Spleen (tissue), 11 donors: ENCODE measurements at regions not wholly inside any gene's neighbourhood (a gene's known extent, or its start where the extent isn't known, plus 50 kb on each side); places are given as distances from the start of the nearest gene placed in this dataset.

Source experiments
- DNase-seq: peaks from one replicate; pipeline ENCODE4 v3.0.0-alpha.2; 2020
- H3K27ac ChIP-seq, 8 donors: fragments of 200-600 bp; sonication (generic) in 7 of 8; 1 replicate in 4 of 8; 2 replicates in 4 of 8; pipeline versions ENCODE4 v1.5.0 to v1.8.0; 2016 to 2021; ENCODE audit warnings: inconsistent platforms in 4 of 8, mild to moderate bottlenecking in 4 of 8, moderate library complexity in 1 of 8
- H3K27me3 ChIP-seq, 7 donors: fragments of 200-600 bp; sonication (generic) in 6 of 7; replicated peaks in 1 of 7; 1 replicate in 4 of 7; 2 replicates in 3 of 7; pipeline versions ENCODE4 v1.5.0 to v1.8.0; 2016 to 2021; ENCODE audit warnings: inconsistent platforms in 3 of 7, mild to moderate bottlenecking in 1 of 7
- H3K36me3 ChIP-seq, 6 donors: fragments of 200-600 bp; sonication (generic) in 5 of 6; 1 replicate in 4 of 6; 2 replicates in 2 of 6; pipeline versions ENCODE4 v1.5.0 to v1.8.0; 2016 to 2021; ENCODE audit warnings: inconsistent platforms in 2 of 6
- H3K4me1 ChIP-seq, 6 donors: fragments of 200-600 bp; sonication (generic) in 5 of 6; 1 replicate in 3 of 6; 2 replicates in 3 of 6; pipeline versions ENCODE4 v1.5.0 to v1.8.0; 2016 to 2021; ENCODE audit warnings: inconsistent platforms in 3 of 6
- H3K4me3 ChIP-seq, 8 donors: fragments of 200-600 bp; sonication (generic) in 7 of 8; 1 replicate in 4 of 8; 2 replicates in 4 of 8; pipeline versions ENCODE4 v1.5.0 to v1.8.0; 2016 to 2021; ENCODE audit warnings: inconsistent platforms in 4 of 8, mild to moderate bottlenecking in 4 of 8, moderate library complexity in 2 of 8
- H3K9me3 ChIP-seq, 8 donors: fragments of 200-600 bp; sonication (generic) in 7 of 8; 1 replicate in 4 of 8; 2 replicates in 4 of 8; pipeline versions ENCODE4 v1.5.0 to v1.8.0; 2016 to 2021; ENCODE audit warnings: inconsistent platforms in 4 of 8
- POLR2A ChIP-seq, 3 donors: fragments of 450-650 bp; IDR thresholded peaks; one replicate each; pipeline ENCODE4 v1.5.1; 2017; ENCODE audit warnings: antibody characterized with exemption in 3 of 3, mild to moderate bottlenecking in 1 of 3
- POLR2AphosphoS5 ChIP-seq, 3 donors: sonication (generic); formaldehyde crosslinking; IDR thresholded peaks; one replicate each; pipeline ENCODE4 v1.5.1; 2017; ENCODE audit warnings: antibody characterized with exemption in 3 of 3
- WGBS, 5 donors: extraction: QIAGEN DNeasy Blood & Tissue Kit in 3 of 5; methylation state at CpG; one replicate each; pipeline versions ENCODE4 v1.1.5 to v1.1.7; 2013 to 2018; 5-methylcytosine and 5-hydroxymethylcytosine counted together
- intact Hi-C: fragments of 100-400 bp; cut with DNase I; formaldehyde crosslinking; loops from one replicate; pipeline ENCODE4 v1.15.0; 2023; ENCODE audit warnings: low total_unique reads
- TF ChIP-seq, protein P1 (sequence below), 11 experiments: fragments of 200-600 bp in 7 of 11; fragments of 450-650 bp in 4 of 11; sonication (generic) in 4 of 11; IDR thresholded peaks in 8 of 11; conservative IDR thresholded peaks in 3 of 11; 1 replicate in 7 of 11; 2 replicates in 4 of 11; pipeline versions ENCODE4 v1.4.0 to v1.8.0; 2016 to 2021; ENCODE audit warnings: antibody characterized with exemption in 11 of 11, inconsistent platforms in 4 of 11, mild to moderate bottlenecking in 1 of 11
- donor health status: healthy with polysubstance abuse.
- donor health status: DM: no; HTN: no; CAD: no; lungs with moderate emphysema.
- donor health status: DM: no; HTN: no; CAD: no.
- donor health status: Bipolar disorder and iron deficiency.
- donor health status: healthy.
- donor health status: DM: no; HTN: no; CAD: no.
- donor health status: DM: yes; HTN: yes; CAD: no.

DNA sequence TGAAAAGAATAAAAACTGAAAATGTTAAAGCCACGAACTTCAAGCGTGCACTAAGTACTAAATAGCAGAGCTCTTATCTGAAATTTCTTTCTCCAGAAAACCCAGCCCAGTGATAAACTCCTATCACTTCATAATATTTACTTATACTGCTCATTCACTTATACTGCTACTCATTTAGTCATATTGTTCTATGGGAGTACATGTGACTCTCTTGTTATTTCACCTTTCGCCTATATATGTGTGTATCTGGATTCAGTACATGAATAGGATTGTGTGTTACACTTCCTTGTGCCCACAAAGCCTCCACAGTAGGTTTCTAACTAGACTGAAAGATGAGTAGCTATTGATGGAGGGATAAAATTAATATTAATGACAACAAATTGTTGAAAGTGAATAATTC, 526.8 kb upstream of the GRAMD2B start:
- Histone ChIP-seq H3K36me3 (no peaks in the 10 kb centered on the region), H3K27ac (no peak overlapping the region), H3K9me3 (peaks cover 0 to 7% (median 2%) of the 10 kb centered on the region in 8 donors), H3K4me1 (no peaks in the 10 kb centered on the region), H3K27me3 (no peaks in the 10 kb centered on the region), H3K4me3 (no peak overlapping the region)
- DNase-seq = no peak
- intact Hi-C loops = no loop called here
- 28 to 95% (median 50%) methylated on average over 3 of the region's 3 CpGs for WGBS, 5 donors
- TF ChIP-seq POLR2AphosphoS5 (IDR thresholded peaks at IDR 0.05) (no peak), POLR2A (IDR thresholded peaks at IDR 0.05) (no peak)
- TF ChIP-seq, protein P1, sequence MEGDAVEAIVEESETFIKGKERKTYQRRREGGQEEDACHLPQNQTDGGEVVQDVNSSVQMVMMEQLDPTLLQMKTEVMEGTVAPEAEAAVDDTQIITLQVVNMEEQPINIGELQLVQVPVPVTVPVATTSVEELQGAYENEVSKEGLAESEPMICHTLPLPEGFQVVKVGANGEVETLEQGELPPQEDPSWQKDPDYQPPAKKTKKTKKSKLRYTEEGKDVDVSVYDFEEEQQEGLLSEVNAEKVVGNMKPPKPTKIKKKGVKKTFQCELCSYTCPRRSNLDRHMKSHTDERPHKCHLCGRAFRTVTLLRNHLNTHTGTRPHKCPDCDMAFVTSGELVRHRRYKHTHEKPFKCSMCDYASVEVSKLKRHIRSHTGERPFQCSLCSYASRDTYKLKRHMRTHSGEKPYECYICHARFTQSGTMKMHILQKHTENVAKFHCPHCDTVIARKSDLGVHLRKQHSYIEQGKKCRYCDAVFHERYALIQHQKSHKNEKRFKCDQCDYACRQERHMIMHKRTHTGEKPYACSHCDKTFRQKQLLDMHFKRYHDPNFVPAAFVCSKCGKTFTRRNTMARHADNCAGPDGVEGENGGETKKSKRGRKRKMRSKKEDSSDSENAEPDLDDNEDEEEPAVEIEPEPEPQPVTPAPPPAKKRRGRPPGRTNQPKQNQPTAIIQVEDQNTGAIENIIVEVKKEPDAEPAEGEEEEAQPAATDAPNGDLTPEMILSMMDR (IDR thresholded peaks at IDR 0.05 in 8 of 11, conservative IDR thresholded peaks at IDR 0.05 in 3 of 11) = no peak

GRCh38 chr5:125897089-125897488, 526.1 kb upstream of the GRAMD2B start:
- no peaks in the 10 kb centered on the region for H3K4me1 ChIP-seq
- no peak for TF ChIP-seq POLR2AphosphoS5 (IDR thresholded peaks at IDR 0.05)
- no peak for DNase-seq
- H3K9me3 ChIP-seq = peaks cover 0 to 7% (median 2%) of the 10 kb centered on the region in 8 donors
- intact Hi-C loops = no loop called here
- no peak overlapping the region for H3K4me3 ChIP-seq
- H3K27ac ChIP-seq = no peak overlapping the region
- no peaks in the 10 kb centered on the region for H3K36me3 ChIP-seq
- H3K27me3 ChIP-seq = no peaks in the 10 kb centered on the region

- no peak overlapping the region for H3K4me3 ChIP-seq
- peaks cover 0 to 7% (median 0%) of the 10 kb centered on the region in 8 donors for H3K9me3 ChIP-seq
- no peaks in the 10 kb centered on the region for H3K36me3 ChIP-seq
- 81 to 93% (median 87%) methylated on average over 2 of the region's 2 CpGs for WGBS, 5 donors
- no peak overlapping the region for H3K27ac ChIP-seq
- H3K4me1 ChIP-seq = no peaks in the 10 kb centered on the region
- intact Hi-C loops = no loop called here
- DNase-seq = no peak
- TF ChIP-seq POLR2A (IDR thresholded peaks at IDR 0.05) = no peak
- TF ChIP-seq POLR2AphosphoS5 (IDR thresholded peaks at IDR 0.05) = no peak
- TF ChIP-seq, protein P1 (IDR thresholded peaks at IDR 0.05 in 8 of 11, conservative IDR thresholded peaks at IDR 0.05 in 3 of 11) = no peak
- no peaks in the 10 kb centered on the region for H3K27me3 ChIP-seq
Measured at GRCh38 chr5:125898851-125899405, 524.3 kb upstream of the GRAMD2B start.

GRCh38 chr5:125912028-125912427, 511.2 kb upstream of the GRAMD2B start:
- WGBS, 5 donors = 90 to 100% (median 97%) methylated on average over 1 of the region's 1 CpG
- intact Hi-C loops = no loop called here
- DNase-seq = no peak

More at GRCh38 chr5:125912028-125912427, 511.2 kb upstream of the GRAMD2B start:
- Histone ChIP-seq H3K27ac (no peak overlapping the region), H3K4me3 (no peak overlapping the region), H3K9me3 (peaks cover 0 to 82% (median 46%) of the 10 kb centered on the region in 8 donors), H3K36me3 (no peaks in the 10 kb centered on the region), H3K4me1 (no peaks in the 10 kb centered on the region), H3K27me3 (no peaks in the 10 kb centered on the region)
- TF ChIP-seq, protein P1 (IDR thresholded peaks at IDR 0.05 in 8 of 11, conservative IDR thresholded peaks at IDR 0.05 in 3 of 11) = no peak
- TF ChIP-seq POLR2AphosphoS5 (IDR thresholded peaks at IDR 0.05) (no peak), POLR2A (IDR thresholded peaks at IDR 0.05) (no peak)
